PC-3 (cell line): ENCODE measurements at regions not wholly inside any gene's neighbourhood (a gene's known extent, or its start where the extent isn't known, plus 50 kb on each side); places are given as distances from the start of the nearest gene placed in this dataset.

Experiments used
- ATAC-seq: fragments of 200-7000 bp; cut with Tn5 transposase; 2 replicates; pipeline ENCODE4 v1.9.1; 2020; ENCODE audit warnings: mild to moderate bottlenecking, moderate library complexity
- BruUV-seq: library from RNA; stranded (reverse); fragments of 400-500 nt; replicated peaks from 2 replicates; lab custom pipeline; 2021; lab: Mats Ljungman, UMichigan
- CTCF ChIA-PET: fragments of 300-600 bp; sonication (Branson Sonifier 250); formaldehyde crosslinking; loops from one replicate; lab custom pipeline; 2022; ENCODE audit warnings: antibody characterized with exemption; lab: Charles Lee
- POLR2A ChIA-PET: fragments of 300-600 bp; sonication (Branson Sonifier 250); formaldehyde crosslinking; loops from one replicate; lab custom pipeline; 2022; ENCODE audit warnings: antibody characterized with exemption; ENCODE audit not compliant: unreplicated experiment; lab: Charles Lee
- DNase-seq: peaks from one replicate; pipeline ENCODE4 v3.0.0-alpha.2; 2015
- H2AFZ ChIP-seq: fragments of 300-600 bp; sonication (generic); 2 replicates; pipeline ENCODE4 v1.6.0; 2016; ENCODE audit warnings: antibody characterized with exemption, low read length
- H3F3A ChIP-seq: fragments of 300-600 bp; sonication (generic); one replicate; pipeline ENCODE4 v1.6.0; 2017; ENCODE audit warnings: antibody characterized with exemption, low read length, control low read depth, mild to moderate bottlenecking; ENCODE audit not compliant: unreplicated experiment
- H3K27ac ChIP-seq: fragments of 300-600 bp; sonication (generic); 2 replicates; pipeline ENCODE4 v1.5.1; 2016; ENCODE audit warnings: mild to moderate bottlenecking, low read length
- H3K27me3 ChIP-seq: fragments of 300-600 bp; sonication (generic); 2 replicates; pipeline ENCODE4 v1.6.1; 2016; ENCODE audit warnings: low read length, mixed read lengths
- H3K36me3 ChIP-seq: fragments of 300-600 bp; sonication (generic); 2 replicates; pipeline ENCODE4 v1.6.1; 2016; ENCODE audit warnings: low read depth, mixed run types, low read length, mixed read lengths
- H3K4me1 ChIP-seq: fragments of 300-600 bp; sonication (generic); 2 replicates; pipeline ENCODE4 v1.5.1; 2016; ENCODE audit warnings: low read length; ENCODE audit not compliant: insufficient read depth
- H3K4me2 ChIP-seq: fragments of 300-600 bp; sonication (generic); 2 replicates; pipeline ENCODE4 v1.6.0; 2016; ENCODE audit warnings: low read length
- H3K4me3 ChIP-seq: fragments of 300-600 bp; sonication (generic); 2 replicates; pipeline ENCODE4 v1.5.1; 2016; ENCODE audit warnings: mild to moderate bottlenecking, low read length, mixed read lengths
- H3K79me2 ChIP-seq: fragments of 300-600 bp; sonication (generic); 2 replicates; pipeline ENCODE4 v1.6.1; 2017; ENCODE audit warnings: low read length, mixed read lengths
- H3K9ac ChIP-seq: fragments of 300-600 bp; sonication (generic); 2 replicates; pipeline ENCODE4 v1.6.0; 2016; ENCODE audit warnings: mild to moderate bottlenecking, low read length
- H3K9me2 ChIP-seq: fragments of 300-600 bp; sonication (generic); replicated peaks from 2 replicates; pipeline ENCODE4 v1.6.1; 2016; ENCODE audit warnings: mixed run types, low read length, mixed read lengths
- H3K9me3 ChIP-seq: fragments of 300-600 bp; sonication (generic); 2 replicates; pipeline ENCODE4 v1.6.1; 2016; ENCODE audit warnings: low read length, mixed read lengths
- H4K20me1 ChIP-seq: fragments of 300-600 bp; sonication (generic); 2 replicates; pipeline ENCODE4 v1.6.1; 2016; ENCODE audit warnings: low read length, mixed read lengths
- CTCF ChIP-seq: fragments of 300-600 bp; sonication (generic); conservative IDR thresholded peaks from 2 replicates; pipeline ENCODE4 v1.5.1; 2017; ENCODE audit warnings: antibody characterized with exemption, low read depth, mild to moderate bottlenecking, low read length
- EZH2 ChIP-seq: fragments of 300-600 bp; sonication (generic); IDR thresholded peaks from one replicate; pipeline ENCODE4 v1.6.1; 2017; ENCODE audit warnings: antibody characterized with exemption, mild to moderate bottlenecking, low read length; ENCODE audit not compliant: unreplicated experiment
- EZH2phosphoT487 ChIP-seq: fragments of 300-600 bp; sonication (generic); IDR thresholded peaks from 2 replicates; pipeline ENCODE4 v1.6.1; 2018; ENCODE audit warnings: mild to moderate bottlenecking, antibody characterized with exemption, low read length, borderline replicate concordance
- intact Hi-C: fragments of 100-400 bp; cut with micrococcal nuclease; formaldehyde crosslinking; loops from 2 replicates; pipeline ENCODE4 v1.9.0; 2023

- Histone ChIP-seq H2AFZ (no peak overlapping the region), H3K4me2 (peak overlapping the region; percentile 34; the same call in 1 of the 2 replicates), H3K27ac (peak overlapping the region; percentile 44), H3K9me2 (no peaks in the 10 kb centered on the region), H3K27me3 (no peaks in the 10 kb centered on the region), H3K9me3 (no peaks in the 10 kb centered on the region), H3K79me2 (no peaks in the 10 kb centered on the region), H3K36me3 (no peaks in the 10 kb centered on the region), H3K4me1 (peaks cover 13% of the 10 kb centered on the region; the same call in 1 of the 2 replicates), H3F3A (no peaks in the 10 kb centered on the region), H3K4me3 (no peak overlapping the region), H3K9ac (no peak overlapping the region), H4K20me1 (no peaks in the 10 kb centered on the region)
- no peak for TF ChIP-seq EZH2
- CTCF ChIA-PET = no interaction called here
- DNase-seq = peak; percentile 90
- no TSS peak for BruUV-seq
- POLR2A ChIA-PET = no interaction called here
- intact Hi-C loops = no loop called here
- peak; percentile 99 for ATAC-seq
Measured at GRCh38 chr12:61037792-61038191, 1222.4 kb upstream of the USP15 start.

GRCh38 chr12:61043838-61044237 is 1216.4 kb upstream of the USP15 start:
- Histone ChIP-seq H3K36me3 (no peaks in the 10 kb centered on the region), H4K20me1 (no peaks in the 10 kb centered on the region), H3K9me3 (no peaks in the 10 kb centered on the region), H3F3A (no peaks in the 10 kb centered on the region), H3K79me2 (no peaks in the 10 kb centered on the region), H3K4me1 (no peaks in the 10 kb centered on the region), H3K9ac (no peak overlapping the region), H3K9me2 (no peaks in the 10 kb centered on the region), H2AFZ (no peak overlapping the region), H3K27ac (no peak overlapping the region), H3K4me2 (no peak overlapping the region), H3K4me3 (no peak overlapping the region), H3K27me3 (no peaks in the 10 kb centered on the region)
- no peak for TF ChIP-seq CTCF
- no peak for TF ChIP-seq EZH2
- TF ChIP-seq EZH2phosphoT487 = no peak
- ATAC-seq (no peak), DNase-seq (no peak)
- POLR2A ChIA-PET = no interaction called here
- intact Hi-C loops = no loop called here
- CTCF ChIA-PET = no interaction called here
- no TSS peak for BruUV-seq

- no TSS peak for BruUV-seq
- no peak overlapping the region for H3K4me2 ChIP-seq
- no peak overlapping the region for H2AFZ ChIP-seq
- no peak overlapping the region for H3K4me3 ChIP-seq
- H3K36me3 ChIP-seq = no peaks in the 10 kb centered on the region
- H3K9ac ChIP-seq = no peak overlapping the region
- no peaks in the 10 kb centered on the region for H3K27me3 ChIP-seq
- TF ChIP-seq EZH2phosphoT487 (no peak), CTCF (no peak), EZH2 (no peak)
- no peak overlapping the region for H3K27ac ChIP-seq
- intact Hi-C loops = no loop called here
- ChIA-PET CTCF (no interaction called here), POLR2A (no interaction called here)
- H4K20me1 ChIP-seq = no peaks in the 10 kb centered on the region
- H3K9me2 ChIP-seq = no peaks in the 10 kb centered on the region
- DNase-seq = no peak
- H3K9me3 ChIP-seq = no peaks in the 10 kb centered on the region
- ATAC-seq = no peak
- H3F3A ChIP-seq = no peaks in the 10 kb centered on the region
- no peaks in the 10 kb centered on the region for H3K4me1 ChIP-seq
- H3K79me2 ChIP-seq = no peaks in the 10 kb centered on the region
Measured at GRCh38 chr12:61044766-61045165, 1215.4 kb upstream of the USP15 start.
